ENCODE measurements at regions not wholly inside any gene's neighbourhood (a gene's known extent, or its start where the extent isn't known, plus 50 kb on each side); places are given as distances from the start of the nearest gene placed in this dataset.

DNA sequence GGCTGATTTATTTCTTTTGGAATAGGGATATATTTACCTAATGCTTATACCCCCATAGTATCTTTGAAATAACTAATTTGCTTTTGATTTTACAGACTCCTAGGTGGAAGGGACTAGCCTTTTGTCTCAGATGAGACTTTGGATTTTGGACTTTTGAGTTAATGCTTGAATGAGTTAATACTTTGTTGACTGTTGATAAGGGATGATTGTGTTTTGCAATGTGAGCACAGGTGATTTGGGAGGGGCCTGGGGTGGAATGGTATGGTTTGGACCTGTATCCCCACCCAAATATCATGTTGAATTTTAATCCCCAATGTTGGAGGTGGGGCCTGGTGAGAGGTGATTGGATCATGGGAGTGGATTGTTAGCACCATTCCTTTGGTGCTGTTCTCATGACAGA is 117.4 kb upstream of the ZC4H2 start (continued):
- TF ChIP-seq CHD1 (IDR thresholded peaks at IDR 0.05; ENCODE audit: low read depth, low read length) (no peak), EGR1 (IDR thresholded peaks at IDR 0.05; ENCODE audit: borderline replicate concordance, low read depth, low read length) (no peak), EZH2 (IDR thresholded peaks at IDR 0.05; ENCODE audit: low read depth, low read length, severe bottlenecking) (no peak), ZNF274 (IDR thresholded peaks at IDR 0.05; ENCODE audit: borderline replicate concordance, extremely low read depth, low read length) (no peak)
